Panc1 (cell line): ENCODE measurements at regions not wholly inside any gene's neighbourhood (a gene's known extent, or its start where the extent isn't known, plus 50 kb on each side); places are given as distances from the start of the nearest gene placed in this dataset.

Source experiments
- CTCF ChIP-seq: fragments of 450-650 bp; IDR thresholded peaks from 2 replicates; pipeline ENCODE4 v1.5.1; 2017; ENCODE audit warnings: mild to moderate bottlenecking
- POLR2AphosphoS5 ChIP-seq: IDR thresholded peaks from 2 replicates; pipeline ENCODE4 v1.6.1; 2012; ENCODE audit warnings: mild to moderate bottlenecking, low read depth, low read length, moderate library complexity

GRCh38 chr3:116552246-116552645 is 107.0 kb upstream of the LSAMP start:
- no peak for TF ChIP-seq CTCF
- no peak for TF ChIP-seq POLR2AphosphoS5
